LNCaP clone FGC (cell line): ENCODE measurements at regions not wholly inside any gene's neighbourhood (a gene's known extent, or its start where the extent isn't known, plus 50 kb on each side); places are given as distances from the start of the nearest gene placed in this dataset.
"Not testable (repeated sequence)": the region's sequence is repeated elsewhere in the genome, so short reads cannot be mapped to it uniquely, and the experiment has no call there.

ENCODE experiments used
- DNase-seq: peaks from one replicate; pipeline ENCODE4 v3.0.0-alpha.2; 2011; ENCODE audit warnings: low read depth
- H3K4me3 ChIP-seq: 2 replicates; pipeline ENCODE4 v1.5.1; 2011; ENCODE audit warnings: mild to moderate bottlenecking, low read depth, low read length, control low read depth
- TF ChIP-seq, protein P1 (sequence below): IDR thresholded peaks from 2 replicates; pipeline ENCODE4 v1.5.1; 2012; ENCODE audit warnings: mild to moderate bottlenecking; ENCODE audit not compliant: control insufficient read depth, insufficient read depth; ENCODE audit errors: extremely low read depth

DNA sequence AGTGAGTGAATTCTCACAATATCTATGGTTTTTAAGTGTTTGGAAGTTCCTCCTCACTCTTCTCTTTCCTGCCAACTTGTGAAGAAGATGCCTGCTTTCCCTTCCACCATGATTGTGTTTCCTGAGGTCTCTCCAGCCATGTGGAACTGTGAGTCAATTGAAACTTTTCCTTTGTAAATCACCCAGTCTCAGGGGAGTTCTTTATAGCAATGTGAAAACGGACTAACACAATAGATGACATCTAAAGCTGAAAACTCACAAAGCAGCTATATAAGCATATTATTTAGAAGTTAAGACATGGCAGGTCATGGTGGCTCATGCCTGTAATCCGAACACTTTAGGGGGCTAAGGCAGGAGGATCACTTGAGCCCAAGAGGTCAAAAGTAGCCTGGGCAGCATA is 130.2 kb downstream of the ARRDC3 start:
- no peak for DNase-seq

DNA sequence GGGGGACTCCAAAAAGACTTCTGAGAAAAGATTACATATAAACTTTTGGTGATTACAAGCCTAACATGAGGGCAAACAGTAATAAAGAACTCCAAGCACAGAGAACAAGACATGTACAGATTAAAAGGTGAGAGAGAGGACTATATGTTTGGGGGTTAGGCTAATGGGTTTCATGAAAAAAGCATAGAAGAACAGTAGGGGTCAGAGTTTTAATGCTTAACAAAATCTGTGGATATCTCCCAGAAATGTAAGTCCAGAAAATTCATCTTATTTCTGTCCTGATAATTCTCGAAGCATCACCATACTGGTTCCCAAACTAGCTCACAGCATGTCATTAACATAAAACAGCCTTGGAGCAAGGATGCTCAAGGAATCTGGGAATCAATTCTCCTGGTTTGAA is 137.2 kb downstream of the ARRDC3 start:
- no peak overlapping the region for H3K4me3 ChIP-seq
- no peak for DNase-seq
- TF ChIP-seq, protein P1, sequence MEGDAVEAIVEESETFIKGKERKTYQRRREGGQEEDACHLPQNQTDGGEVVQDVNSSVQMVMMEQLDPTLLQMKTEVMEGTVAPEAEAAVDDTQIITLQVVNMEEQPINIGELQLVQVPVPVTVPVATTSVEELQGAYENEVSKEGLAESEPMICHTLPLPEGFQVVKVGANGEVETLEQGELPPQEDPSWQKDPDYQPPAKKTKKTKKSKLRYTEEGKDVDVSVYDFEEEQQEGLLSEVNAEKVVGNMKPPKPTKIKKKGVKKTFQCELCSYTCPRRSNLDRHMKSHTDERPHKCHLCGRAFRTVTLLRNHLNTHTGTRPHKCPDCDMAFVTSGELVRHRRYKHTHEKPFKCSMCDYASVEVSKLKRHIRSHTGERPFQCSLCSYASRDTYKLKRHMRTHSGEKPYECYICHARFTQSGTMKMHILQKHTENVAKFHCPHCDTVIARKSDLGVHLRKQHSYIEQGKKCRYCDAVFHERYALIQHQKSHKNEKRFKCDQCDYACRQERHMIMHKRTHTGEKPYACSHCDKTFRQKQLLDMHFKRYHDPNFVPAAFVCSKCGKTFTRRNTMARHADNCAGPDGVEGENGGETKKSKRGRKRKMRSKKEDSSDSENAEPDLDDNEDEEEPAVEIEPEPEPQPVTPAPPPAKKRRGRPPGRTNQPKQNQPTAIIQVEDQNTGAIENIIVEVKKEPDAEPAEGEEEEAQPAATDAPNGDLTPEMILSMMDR = no peak

More for the DNA sequence above, 130.2 kb downstream of the ARRDC3 start:
- no peak overlapping the region for H3K4me3 ChIP-seq
- TF ChIP-seq, protein P1 = no peak

DNA sequence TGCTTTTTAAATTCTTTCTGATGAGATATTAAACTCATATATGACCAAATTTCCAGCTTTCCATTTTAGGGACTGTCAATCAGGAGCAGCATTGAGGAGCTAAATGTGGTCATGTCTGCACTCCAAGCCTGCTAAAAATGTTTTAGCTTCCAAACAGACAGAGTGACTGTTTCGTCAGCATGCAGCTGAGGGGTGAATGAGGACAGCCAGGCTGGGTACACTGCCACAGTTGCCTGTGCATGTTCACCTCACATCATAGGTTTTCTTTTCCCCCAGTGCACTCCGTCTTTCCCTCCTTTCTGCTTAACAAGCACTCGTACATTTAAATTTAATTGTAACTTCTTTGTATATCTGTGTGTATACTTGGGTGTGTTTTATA is 138.1 kb downstream of the ARRDC3 start:
- TF ChIP-seq, protein P1 = no peak
- H3K4me3 ChIP-seq = no peak overlapping the region
- no peak for DNase-seq

DNA sequence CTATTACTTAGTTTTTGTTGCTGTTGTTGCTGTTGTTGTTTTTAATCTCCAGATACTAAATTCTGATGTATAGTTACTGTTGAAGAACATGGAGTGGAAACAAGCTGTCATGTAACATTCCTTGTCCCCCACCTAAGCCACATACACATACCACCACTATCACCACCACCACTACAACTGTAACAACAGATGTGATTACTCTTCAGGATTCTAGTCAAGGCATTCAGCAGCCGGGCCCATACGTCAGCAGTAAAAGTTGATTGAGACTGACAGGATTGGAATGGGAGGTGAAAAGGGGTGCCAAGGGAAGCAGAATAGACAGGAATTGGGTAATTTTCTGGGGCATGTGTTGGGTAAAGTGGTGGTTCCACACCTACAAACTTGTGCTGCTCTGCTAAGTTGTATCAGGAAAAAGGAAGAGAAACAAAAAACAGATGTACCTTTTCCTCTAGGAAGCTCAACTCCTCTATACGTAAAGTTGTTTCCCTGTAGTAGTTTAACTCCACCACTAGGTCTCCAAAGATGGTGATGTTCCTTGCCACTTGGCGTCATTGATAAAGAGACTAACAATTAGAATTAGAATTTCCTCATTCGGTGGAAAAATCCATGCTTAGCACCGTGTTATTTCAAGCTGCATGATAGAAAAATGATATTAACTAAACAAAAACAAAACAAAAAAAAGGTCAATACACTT is 138.6 kb downstream of the ARRDC3 start:
- DNase-seq = no peak
- no peak overlapping the region for H3K4me3 ChIP-seq
- TF ChIP-seq, protein P1 = no peak

DNA sequence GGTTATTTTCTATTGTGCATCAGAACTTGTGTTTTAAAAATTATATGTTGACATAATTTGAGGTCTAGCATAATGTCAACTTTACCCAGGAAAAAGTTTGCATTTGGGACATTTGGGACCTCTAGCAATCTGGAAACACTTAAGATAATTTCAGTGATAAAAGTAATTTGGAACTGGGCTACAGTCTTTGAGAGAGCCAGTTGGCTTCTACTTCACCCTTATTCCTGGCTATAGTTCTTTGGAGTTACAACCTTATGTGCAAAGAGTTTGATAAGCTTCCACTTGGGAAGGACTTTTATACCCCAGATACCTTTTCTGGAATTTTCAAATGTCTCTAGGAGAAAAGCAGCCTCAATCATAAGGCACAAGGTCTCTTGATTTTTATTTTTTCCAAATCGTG is 139.3 kb downstream of the ARRDC3 start:
- TF ChIP-seq, protein P1 = no peak
- no peak overlapping the region for H3K4me3 ChIP-seq

DNA sequence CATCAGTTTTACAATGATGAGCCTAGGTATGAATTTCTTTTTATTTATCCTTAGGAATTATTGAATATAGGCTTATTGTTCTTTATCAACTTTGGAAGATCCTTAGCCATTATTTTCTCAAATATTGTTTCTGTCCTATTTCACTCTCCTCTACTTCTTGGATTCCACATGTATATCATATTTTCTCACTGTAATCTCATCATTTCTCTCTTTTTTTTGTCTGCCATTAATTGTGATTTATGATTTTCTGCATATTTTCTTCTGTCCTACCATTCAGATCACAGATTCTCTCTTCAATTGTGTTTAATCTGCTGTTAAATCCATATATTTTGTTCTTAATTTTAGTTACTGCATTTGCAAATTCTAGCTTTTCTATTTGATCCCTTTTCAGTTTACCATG is 139.8 kb downstream of the ARRDC3 start:
- no peak overlapping the region for H3K4me3 ChIP-seq
- no peak for DNase-seq
- TF ChIP-seq, protein P1 = no peak

More for the DNA sequence above, 139.3 kb downstream of the ARRDC3 start:
- DNase-seq = no peak

DNA sequence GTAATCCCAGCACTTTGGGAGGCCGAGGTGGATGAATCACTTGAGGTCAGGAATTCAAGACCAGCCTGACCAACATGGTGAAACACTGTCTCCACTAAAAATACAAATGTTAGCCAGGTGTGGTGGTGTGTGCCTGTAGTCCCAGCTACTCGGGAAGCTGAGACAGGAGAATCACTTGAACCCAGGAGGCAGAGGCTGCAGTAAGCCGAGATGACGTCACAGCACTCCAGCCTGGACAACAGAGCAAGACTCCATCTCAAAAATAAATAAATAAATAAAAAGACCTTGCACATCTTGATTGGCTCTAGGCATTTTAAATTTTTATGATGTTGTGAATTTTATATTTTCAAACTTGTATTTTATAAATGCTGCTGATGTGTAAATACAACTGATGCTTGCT is 141.7 kb downstream of the ARRDC3 start:
- not testable (repeated sequence) for DNase-seq, H3K4me3 ChIP-seq
